Activated CD8-positive, alpha-beta memory T cell treated with anti-CD3 and anti-CD28 coated beads, Interleukin-2, amount 50 U/mL, for 4 hours (primary cell): ENCODE measurements at regions not wholly inside any gene's neighbourhood (a gene's known extent, or its start where the extent isn't known, plus 50 kb on each side); places are given as distances from the start of the nearest gene placed in this dataset.
"Not testable (repeated sequence)": the region's sequence is repeated elsewhere in the genome, so short reads cannot be mapped to it uniquely, and the experiment has no call there.

Experiments used
- DNase-seq: peaks from one replicate; pipeline ENCODE4 v3.0.0-alpha.2; 2020

DNA sequence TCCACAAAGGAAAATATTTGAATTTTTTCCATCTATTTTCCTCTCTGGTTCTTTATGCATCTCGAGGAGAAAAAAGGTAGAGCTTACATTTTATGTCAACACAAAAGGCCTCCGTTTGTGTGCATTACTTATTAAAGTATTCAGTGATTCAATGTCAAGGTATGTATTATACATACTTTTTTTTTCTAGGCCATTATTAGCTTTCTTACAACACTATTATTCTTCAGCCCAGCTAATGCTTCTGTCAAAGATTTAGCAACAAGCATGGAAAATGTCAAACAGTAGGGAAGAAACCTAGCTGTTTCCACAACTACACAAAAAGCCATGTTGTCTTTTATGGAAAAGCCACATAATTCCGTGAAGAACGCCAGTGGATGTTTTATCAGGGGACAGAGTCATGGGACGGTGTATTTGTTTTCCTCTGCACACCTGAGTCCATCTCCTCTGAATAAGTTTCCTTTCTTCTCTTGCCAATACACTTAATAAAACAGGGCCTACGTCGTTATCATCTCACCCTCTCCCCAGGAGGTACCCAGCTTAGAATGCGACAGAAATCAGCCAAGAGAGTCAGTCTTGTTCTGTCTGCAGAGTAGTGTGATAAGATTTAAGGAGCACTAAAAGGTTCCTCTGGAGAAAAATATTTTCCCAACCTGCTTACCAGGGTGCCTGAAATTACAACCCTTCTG lies 209.7 kb upstream of the AUTS2 start:
- DNase-seq, result no peak

DNA sequence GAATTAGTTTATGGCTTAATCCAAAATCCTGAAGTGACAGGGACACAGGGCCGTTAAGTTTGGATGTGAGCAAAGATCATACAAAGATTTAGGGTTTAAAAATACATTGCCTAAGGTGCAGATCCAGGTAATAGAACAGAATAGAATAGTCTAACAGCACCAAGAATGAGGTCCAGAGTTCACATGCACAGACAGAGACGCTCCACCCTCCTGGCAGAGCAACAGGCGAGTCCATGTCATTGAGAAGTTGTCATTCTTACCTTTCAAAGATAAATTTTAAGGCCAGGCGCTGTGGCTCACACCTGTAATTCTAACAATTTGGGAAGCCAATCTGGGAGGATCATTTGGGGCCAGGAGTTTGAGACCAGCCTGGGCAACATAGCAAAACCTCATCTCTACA lies 209.1 kb upstream of the AUTS2 start:
- DNase-seq, result no peak

DNA sequence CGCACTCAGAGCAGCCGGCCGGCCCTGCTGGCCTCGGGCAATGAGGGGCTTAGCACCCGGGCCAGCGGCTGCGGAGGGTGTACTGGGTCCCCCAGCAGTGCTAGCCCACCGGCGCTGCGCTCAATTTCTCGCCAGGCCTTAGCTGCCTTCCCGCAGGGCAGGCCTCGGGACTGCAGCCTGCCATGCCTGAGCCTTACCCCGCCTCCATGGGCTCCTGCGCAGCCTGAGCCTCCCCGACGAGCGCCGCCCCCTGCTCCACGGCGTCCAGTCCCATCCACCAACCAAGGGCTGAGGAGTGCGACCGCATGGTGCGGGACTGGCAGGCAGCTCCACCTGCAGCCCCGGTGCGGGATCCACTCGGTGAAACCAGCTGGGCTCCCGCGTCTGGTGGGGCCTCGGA lies 204.4 kb upstream of the AUTS2 start:
- not testable (repeated sequence) for DNase-seq

DNA sequence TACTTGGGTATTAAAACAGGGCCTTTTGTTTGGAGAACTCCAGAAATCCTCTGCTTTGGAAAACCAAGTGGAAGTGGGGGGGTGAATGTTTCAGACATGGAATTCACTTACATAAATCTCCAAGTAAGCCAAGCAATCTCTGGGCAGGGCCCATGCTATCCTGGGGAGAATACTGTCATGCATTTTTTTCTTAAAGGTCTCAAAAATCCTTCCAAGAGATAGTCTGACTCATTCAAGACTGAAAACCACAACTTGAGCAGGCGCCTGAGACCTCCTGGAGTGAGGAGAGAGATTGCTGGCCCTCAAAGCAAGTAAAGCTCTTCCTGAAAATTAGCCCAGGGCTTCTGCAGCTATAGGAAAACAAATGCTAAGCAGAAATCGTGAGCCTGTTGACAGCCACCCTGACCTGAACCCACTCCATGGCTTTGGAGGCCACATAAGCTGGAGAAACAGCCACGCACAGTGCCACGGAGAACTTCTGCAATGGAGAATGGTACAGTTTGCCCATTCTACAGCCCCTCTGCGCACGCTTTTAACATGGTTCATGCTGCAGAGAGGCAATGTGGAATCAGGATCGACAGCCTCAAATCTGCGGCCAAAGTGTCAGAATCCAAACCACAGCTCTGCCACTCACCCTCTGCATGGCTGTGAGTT lies 203.1 kb upstream of the AUTS2 start:
- DNase-seq, result no peak

DNA sequence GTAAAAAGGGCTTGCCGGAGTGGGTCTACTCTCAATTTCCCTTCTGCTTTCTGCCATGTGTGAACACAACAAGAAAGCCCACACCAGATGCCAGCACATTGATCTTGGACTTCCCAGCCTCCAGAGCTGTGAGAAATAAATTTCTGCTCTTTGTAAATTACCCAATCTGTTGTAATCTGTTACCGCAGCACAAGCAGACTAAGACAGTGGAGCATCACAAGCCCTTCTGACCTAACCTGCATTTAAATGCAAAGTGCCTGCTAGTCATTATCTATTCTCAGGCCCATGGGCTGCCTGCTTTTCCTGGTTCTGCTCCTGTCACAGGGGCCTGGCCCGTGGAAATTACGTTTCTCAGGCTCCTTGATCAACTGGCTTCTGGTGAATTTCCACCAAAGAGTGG lies 199.3 kb upstream of the AUTS2 start:
- DNase-seq, result no peak

- no peak for DNase-seq
These were observed 198.9 kb upstream of the AUTS2 start for GRCh38 chr7:69399401-69399800.

- no peak for DNase-seq
These were observed 195.6 kb upstream of the AUTS2 start for GRCh38 chr7:69402696-69403095.

DNA sequence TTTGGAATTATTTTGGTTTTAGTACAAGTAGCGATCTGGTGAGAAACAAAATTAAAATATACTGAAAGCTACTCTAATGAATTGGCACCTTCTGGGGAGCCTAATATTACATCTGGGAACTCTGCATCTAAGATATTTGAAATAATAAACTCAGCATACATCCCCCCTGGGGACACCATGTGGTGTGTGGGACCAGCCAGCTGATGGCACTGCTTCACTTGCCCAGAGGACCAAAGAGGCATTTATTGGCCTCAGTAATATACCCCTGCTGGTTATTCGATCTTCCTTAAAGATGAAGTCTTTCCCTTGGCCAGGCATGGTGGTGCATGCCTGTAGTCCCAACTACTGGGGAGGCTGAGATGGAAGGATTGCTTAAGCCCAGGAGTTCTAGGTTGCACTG lies 195.1 kb upstream of the AUTS2 start:
- DNase-seq, result no peak

GRCh38 chr7:69411018-69411417 lies 187.3 kb upstream of the AUTS2 start:
- DNase-seq, result no peak

- DNase-seq, result no peak
These were observed 186.8 kb upstream of the AUTS2 start for GRCh38 chr7:69411466-69411865.

DNA sequence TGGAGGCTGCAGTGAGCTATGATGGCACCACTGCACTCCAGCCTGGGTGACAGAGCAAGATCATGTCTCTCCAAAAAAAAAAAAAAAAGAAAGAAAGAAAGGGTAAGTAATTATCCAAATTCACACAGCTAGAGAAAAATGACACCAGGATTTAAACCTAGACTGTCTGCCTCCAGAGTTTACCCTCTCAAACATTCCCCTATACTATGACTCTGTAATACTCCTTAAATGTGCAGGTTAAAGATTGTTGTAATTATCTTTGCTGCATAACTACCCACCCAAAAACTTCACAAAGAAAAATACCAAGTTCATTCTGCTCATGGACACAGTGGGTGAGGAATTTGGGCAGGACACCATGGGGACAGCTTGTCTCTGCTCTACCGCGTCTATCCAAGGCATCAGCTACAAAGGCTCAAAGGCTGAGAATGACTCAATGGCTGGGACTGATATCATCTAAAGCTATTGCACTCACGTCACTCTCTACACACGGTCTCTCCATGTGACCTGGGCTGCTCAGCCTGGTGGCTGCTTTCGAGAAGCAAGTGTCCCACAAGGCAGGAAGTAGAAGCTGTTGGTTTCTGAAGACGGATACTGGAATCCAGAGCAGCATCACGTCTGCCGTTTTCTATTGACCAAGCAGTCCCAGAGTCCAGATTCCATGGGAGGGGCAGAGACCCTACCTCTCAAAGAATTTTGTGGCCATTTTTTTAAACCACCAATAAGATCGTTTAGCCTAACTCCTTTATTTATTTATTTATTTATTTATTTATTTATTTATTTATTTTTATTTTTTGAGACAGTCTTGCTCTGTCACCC lies 185.7 kb upstream of the AUTS2 start:
- no peak for DNase-seq

GRCh38 chr7:69414555-69414954 lies 183.7 kb upstream of the AUTS2 start:
- DNase-seq, result no peak

DNA sequence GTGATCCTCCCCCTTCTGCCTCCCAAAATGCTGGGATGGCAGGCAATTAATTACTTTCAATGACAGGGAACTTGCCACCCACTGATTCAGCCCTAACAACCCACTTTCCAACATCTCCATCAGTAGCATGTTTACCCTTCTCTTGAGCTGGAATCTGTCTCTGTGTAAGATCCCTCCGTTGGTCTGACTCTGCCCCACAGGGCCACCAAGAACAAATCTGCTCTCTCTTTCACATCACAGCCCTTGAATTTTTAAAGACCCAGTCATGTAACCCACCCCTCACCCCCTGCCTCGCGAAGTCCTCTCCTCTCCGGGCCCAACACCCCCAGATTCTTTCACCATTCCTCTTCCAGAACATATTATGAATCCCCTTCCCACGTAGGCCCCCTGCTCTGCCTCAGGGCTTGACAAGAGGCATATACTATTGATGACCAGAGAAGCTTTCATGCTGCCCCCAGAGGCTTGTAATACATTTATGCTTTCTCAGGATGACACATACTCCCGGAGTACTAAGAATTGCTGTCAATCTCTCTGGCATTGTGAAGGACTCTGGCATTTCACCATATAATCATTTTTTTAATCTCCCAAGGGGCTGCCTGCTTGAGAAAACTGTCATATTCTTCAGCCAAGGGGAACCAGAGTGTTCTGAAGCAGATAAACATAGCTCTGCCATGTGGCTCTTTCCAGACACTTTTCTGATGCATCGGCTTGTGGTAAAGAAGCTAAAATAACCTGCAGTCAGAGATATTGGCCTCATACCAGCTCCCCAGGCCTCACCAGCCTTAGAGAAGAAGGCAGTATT lies 179.2 kb upstream of the AUTS2 start:
- DNase-seq, result no peak

GRCh38 chr7:69419934-69420333 lies 178.3 kb upstream of the AUTS2 start:
- DNase-seq, result no peak

GRCh38 chr7:69422574-69422985 lies 175.7 kb upstream of the AUTS2 start:
- DNase-seq, result no peak

GRCh38 chr7:69426705-69427104 lies 171.6 kb upstream of the AUTS2 start:
- DNase-seq, result no peak

DNA sequence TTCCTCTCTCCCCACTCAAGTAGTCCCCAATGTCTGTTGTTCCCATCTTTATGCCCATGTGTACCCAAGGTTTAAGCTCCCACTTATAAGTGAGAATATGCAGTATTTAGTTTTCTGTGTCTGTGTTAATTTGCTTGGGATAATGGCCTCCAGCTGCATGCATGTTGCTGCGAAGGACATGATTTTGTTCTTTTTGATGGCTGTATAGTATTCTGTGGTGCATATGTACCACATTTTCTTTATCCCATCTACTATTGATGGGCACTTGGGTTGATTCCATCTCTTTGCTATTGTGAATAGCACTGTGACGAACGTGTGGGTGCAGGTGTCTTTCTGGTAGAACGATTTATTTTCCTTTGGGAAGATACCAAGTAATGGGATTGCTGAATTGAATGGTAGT lies 170.2 kb upstream of the AUTS2 start:
- no peak for DNase-seq

DNA sequence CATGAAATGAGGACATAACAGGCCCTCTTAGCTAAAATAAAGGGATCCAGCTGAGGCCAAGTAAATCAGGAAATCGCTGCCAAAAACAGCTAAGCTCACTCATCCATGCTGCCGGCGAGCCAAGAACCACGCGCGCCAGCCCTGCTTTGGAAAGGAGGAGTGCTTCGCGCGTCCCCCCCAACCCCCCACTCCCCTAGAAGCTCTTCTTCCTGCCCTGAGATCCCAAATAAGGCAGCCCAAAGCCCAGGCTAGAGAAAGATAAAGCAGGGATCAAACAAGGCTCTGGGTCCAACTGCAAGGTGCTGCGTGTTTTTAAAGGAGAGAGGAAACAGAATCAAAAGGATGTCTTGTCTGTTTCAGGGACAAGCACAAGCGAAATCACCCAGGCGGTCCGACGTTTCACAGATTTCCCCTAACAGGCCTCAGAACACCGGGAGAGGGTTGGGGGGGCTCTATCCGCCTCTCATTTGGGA lies 168.3 kb upstream of the AUTS2 start:
- no peak for DNase-seq

DNA sequence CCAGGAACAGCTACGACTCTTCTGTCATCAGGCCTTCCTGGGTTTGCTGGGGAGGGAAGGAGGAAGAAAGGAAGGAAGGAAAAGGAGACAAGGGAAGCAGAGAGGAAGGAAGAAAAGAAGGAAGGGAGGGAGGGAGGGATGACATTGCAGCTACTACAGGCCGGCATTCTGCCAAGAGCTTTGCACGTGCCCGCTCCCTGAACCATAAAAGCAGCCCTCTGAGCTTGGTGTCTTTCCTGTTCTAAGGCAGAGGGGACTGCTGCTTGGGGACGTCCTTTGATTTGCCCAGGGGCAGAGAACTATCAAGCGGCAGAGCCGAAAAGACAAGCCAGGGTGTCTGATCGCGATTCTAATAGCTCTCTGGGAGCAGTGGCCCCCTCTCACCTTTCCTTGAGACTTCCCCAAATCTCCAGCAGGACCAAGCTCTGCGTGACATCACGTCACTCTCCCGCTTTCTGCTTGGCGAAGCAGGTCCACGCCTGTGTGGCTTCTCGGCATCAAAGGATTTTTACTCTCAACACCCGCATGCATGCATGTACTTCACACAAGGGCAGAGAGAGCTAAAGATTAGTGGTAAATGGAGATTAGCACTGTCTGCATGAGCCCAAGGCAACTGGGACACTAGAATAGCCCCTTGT lies 167.8 kb upstream of the AUTS2 start:
- DNase-seq, result no peak

DNA sequence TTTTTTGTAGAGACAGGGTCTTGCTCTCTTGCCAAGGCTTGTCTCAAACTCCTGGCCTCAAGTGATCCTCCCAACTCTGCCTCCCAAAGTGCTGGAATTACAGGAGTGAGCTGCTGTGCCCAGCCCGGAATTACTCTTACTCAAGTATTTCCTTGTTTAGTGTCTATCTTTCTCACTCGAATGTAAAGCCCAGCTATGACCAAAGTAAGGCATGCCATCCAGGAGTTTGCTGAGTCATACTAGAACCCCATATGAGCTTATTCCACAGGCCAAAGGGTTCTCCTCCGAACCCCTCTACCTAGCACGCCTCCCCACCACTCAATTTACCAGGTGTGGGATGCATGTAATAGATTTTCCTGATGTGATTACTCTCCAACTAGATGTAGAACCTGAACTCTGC lies 166.6 kb upstream of the AUTS2 start:
- DNase-seq, result no peak

DNA sequence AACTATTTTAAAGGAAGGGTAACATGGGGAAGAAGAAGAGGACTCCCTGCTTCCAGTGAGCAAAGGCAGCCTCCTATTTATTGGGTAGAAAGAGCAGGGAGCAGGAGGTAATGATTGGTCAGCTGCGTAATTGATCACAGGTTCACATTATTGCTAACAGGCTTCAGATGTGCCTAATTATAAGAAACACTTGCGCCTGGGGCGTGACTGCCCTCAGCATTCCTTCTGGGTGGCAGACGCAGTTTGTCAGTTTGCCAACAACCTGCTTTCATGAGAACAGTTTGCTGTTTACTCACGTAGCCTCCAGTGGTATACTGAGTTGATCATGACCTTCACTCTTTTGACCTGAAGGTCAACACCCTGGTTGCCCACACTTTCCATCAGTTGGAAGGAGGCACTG lies 166.0 kb upstream of the AUTS2 start:
- not testable (repeated sequence) for DNase-seq

GRCh38 chr7:69433081-69433480 lies 165.2 kb upstream of the AUTS2 start:
- DNase-seq, result no peak

- DNase-seq, result no peak
These were observed 163.9 kb upstream of the AUTS2 start for GRCh38 chr7:69434398-69434815.
